Loucy (cell line): ENCODE measurements at regions not wholly inside any gene's neighbourhood (a gene's known extent, or its start where the extent isn't known, plus 50 kb on each side); places are given as distances from the start of the nearest gene placed in this dataset.

ENCODE experiments used
- H2AFZ ChIP-seq: fragments of 200-600 bp; sonication (generic); 2 replicates; pipeline ENCODE4 v1.6.0; 2016; ENCODE audit warnings: antibody characterized with exemption, mild to moderate bottlenecking, low read length, moderate library complexity
- H3F3A ChIP-seq: fragments of 200-600 bp; 2 replicates; pipeline ENCODE4 v1.6.0; 2016; ENCODE audit warnings: antibody characterized with exemption, low read depth, mild to moderate bottlenecking
- H3K27me3 ChIP-seq: fragments of 200-600 bp; sonication (generic); 2 replicates; pipeline ENCODE4 v1.6.1; 2014; ENCODE audit warnings: low read length, mild to moderate bottlenecking; ENCODE audit not compliant: insufficient read depth, poor library complexity, severe bottlenecking
- H3K36me3 ChIP-seq: fragments of 200-600 bp; sonication (generic); 2 replicates; pipeline ENCODE4 v1.6.1; 2016; ENCODE audit warnings: low read length; ENCODE audit not compliant: insufficient read depth
- H3K4me1 ChIP-seq: fragments of 200-600 bp; sonication (generic); 2 replicates; pipeline ENCODE4 v1.5.1; 2014; ENCODE audit warnings: low read length, mild to moderate bottlenecking; ENCODE audit not compliant: insufficient read depth, poor library complexity, severe bottlenecking
- H3K4me2 ChIP-seq: fragments of 200-600 bp; sonication (generic); 2 replicates; pipeline ENCODE4 v1.6.0; 2014; ENCODE audit warnings: antibody characterized with exemption, low read length, low read depth, mild to moderate bottlenecking; ENCODE audit not compliant: poor library complexity, severe bottlenecking
- H3K4me3 ChIP-seq: fragments of 200-600 bp; sonication (generic); 2 replicates; pipeline ENCODE4 v1.5.1; 2014; ENCODE audit warnings: low read length, mild to moderate bottlenecking, mixed read lengths; ENCODE audit not compliant: poor library complexity, severe bottlenecking
- H3K79me2 ChIP-seq: fragments of 200-600 bp; sonication (generic); 2 replicates; pipeline ENCODE4 v1.6.1; 2014; ENCODE audit warnings: low read length; ENCODE audit not compliant: insufficient read depth
- H3K9ac ChIP-seq: fragments of 200-600 bp; sonication (generic); 2 replicates; pipeline ENCODE4 v1.6.0; 2014; ENCODE audit warnings: mild to moderate bottlenecking, low read depth, low read length, moderate library complexity; ENCODE audit not compliant: poor library complexity, severe bottlenecking
- H3K9me2 ChIP-seq: fragments of 200-600 bp; sonication (generic); replicated peaks from 2 replicates; pipeline ENCODE4 v1.6.1; 2016; ENCODE audit warnings: low read depth, low read length, mixed read lengths
- H3K9me3 ChIP-seq: fragments of 200-600 bp; sonication (generic); 2 replicates; pipeline ENCODE4 v1.6.1; 2014; ENCODE audit warnings: mild to moderate bottlenecking, antibody characterized with exemption, low read length, low read depth; ENCODE audit not compliant: insufficient read depth
- H4K20me1 ChIP-seq: fragments of 200-600 bp; sonication (generic); 2 replicates; pipeline ENCODE4 v1.6.0; 2014; ENCODE audit warnings: antibody characterized with exemption, low read length, mild to moderate bottlenecking; ENCODE audit not compliant: insufficient read depth, poor library complexity, severe bottlenecking
- CTCF ChIP-seq: fragments of 200-600 bp; sonication (generic); conservative IDR thresholded peaks from 2 replicates; pipeline ENCODE4 v1.5.1; 2014; ENCODE audit warnings: mild to moderate bottlenecking, antibody characterized with exemption, low read length
- EZH2phosphoT487 ChIP-seq: fragments of 200-600 bp; IDR thresholded peaks from 2 replicates; pipeline ENCODE4 v1.6.1; 2018; ENCODE audit warnings: antibody characterized with exemption, mild to moderate bottlenecking, moderate library complexity, borderline replicate concordance

- Histone ChIP-seq H3K9me2 (no peaks in the 10 kb centered on the region), H3K4me3 (no peak overlapping the region), H3K9me3 (no peaks in the 10 kb centered on the region), H3K4me1 (no peaks in the 10 kb centered on the region), H3K79me2 (no peaks in the 10 kb centered on the region), H3F3A (no peaks in the 10 kb centered on the region), H3K27me3 (no peaks in the 10 kb centered on the region), H3K9ac (no peak overlapping the region), H3K36me3 (no peaks in the 10 kb centered on the region), H2AFZ (no peak overlapping the region), H4K20me1 (no peaks in the 10 kb centered on the region), H3K4me2 (no peak overlapping the region)
- TF ChIP-seq EZH2phosphoT487 (no peak), CTCF (no peak)
Measured at GRCh38 chr2:10241641-10242430, 60.9 kb upstream of the HPCAL1 start.

- Histone ChIP-seq H3K9me3 (no peaks in the 10 kb centered on the region), H3K4me1 (no peaks in the 10 kb centered on the region), H3K4me2 (no peak overlapping the region), H3K36me3 (no peaks in the 10 kb centered on the region), H3K27me3 (no peaks in the 10 kb centered on the region), H3F3A (no peaks in the 10 kb centered on the region), H3K9me2 (no peaks in the 10 kb centered on the region), H3K4me3 (no peak overlapping the region), H3K9ac (no peak overlapping the region), H2AFZ (no peak overlapping the region), H4K20me1 (no peaks in the 10 kb centered on the region), H3K79me2 (no peaks in the 10 kb centered on the region)
- TF ChIP-seq CTCF (no peak), EZH2phosphoT487 (no peak)
Measured at GRCh38 chr2:10242451-10242850, 60.3 kb upstream of the HPCAL1 start.

- H3K79me2 ChIP-seq, result no peaks in the 10 kb centered on the region
Measured at GRCh38 chr2:10242998-10243925, 59.4 kb upstream of the HPCAL1 start.

More at GRCh38 chr2:10242998-10243925, 59.4 kb upstream of the HPCAL1 start:
- no peak overlapping the region for H2AFZ ChIP-seq
- H3K9me3 ChIP-seq, result no peaks in the 10 kb centered on the region
- no peaks in the 10 kb centered on the region for H3K36me3 ChIP-seq
- TF ChIP-seq CTCF (no peak), EZH2phosphoT487 (no peak)
- H3F3A ChIP-seq, result no peaks in the 10 kb centered on the region
- H3K4me3 ChIP-seq, result no peak overlapping the region
- no peaks in the 10 kb centered on the region for H3K27me3 ChIP-seq
- no peaks in the 10 kb centered on the region for H3K9me2 ChIP-seq
- no peak overlapping the region for H3K9ac ChIP-seq
- no peaks in the 10 kb centered on the region for H3K4me1 ChIP-seq
- no peaks in the 10 kb centered on the region for H4K20me1 ChIP-seq
- H3K4me2 ChIP-seq, result no peak overlapping the region
